GM12865 (cell line): ENCODE measurements at regions not wholly inside any gene's neighbourhood (a gene's known extent, or its start where the extent isn't known, plus 50 kb on each side); places are given as distances from the start of the nearest gene placed in this dataset.

ENCODE experiments used
- DNase-seq: peaks from one replicate; pipeline ENCODE4 v3.0.0; 2010; ENCODE audit warnings: low read depth
- H3K4me3 ChIP-seq: 2 replicates; pipeline ENCODE4 v1.5.1; 2011; ENCODE audit warnings: mild to moderate bottlenecking, low read depth, low read length, control low read depth
- TF ChIP-seq, protein P1 (sequence below): IDR thresholded peaks from 2 replicates; pipeline ENCODE4 v1.5.1; 2011; ENCODE audit warnings: low read length, control low read depth, low read depth, inconsistent platforms; ENCODE audit not compliant: insufficient read depth; ENCODE audit errors: missing control alignments

- no peak for DNase-seq
- no peak overlapping the region for H3K4me3 ChIP-seq
- TF ChIP-seq, protein P1, sequence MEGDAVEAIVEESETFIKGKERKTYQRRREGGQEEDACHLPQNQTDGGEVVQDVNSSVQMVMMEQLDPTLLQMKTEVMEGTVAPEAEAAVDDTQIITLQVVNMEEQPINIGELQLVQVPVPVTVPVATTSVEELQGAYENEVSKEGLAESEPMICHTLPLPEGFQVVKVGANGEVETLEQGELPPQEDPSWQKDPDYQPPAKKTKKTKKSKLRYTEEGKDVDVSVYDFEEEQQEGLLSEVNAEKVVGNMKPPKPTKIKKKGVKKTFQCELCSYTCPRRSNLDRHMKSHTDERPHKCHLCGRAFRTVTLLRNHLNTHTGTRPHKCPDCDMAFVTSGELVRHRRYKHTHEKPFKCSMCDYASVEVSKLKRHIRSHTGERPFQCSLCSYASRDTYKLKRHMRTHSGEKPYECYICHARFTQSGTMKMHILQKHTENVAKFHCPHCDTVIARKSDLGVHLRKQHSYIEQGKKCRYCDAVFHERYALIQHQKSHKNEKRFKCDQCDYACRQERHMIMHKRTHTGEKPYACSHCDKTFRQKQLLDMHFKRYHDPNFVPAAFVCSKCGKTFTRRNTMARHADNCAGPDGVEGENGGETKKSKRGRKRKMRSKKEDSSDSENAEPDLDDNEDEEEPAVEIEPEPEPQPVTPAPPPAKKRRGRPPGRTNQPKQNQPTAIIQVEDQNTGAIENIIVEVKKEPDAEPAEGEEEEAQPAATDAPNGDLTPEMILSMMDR: no peak
Measured at GRCh38 chr2:15800495-15801329, 139.6 kb upstream of the MYCN start.

DNA sequence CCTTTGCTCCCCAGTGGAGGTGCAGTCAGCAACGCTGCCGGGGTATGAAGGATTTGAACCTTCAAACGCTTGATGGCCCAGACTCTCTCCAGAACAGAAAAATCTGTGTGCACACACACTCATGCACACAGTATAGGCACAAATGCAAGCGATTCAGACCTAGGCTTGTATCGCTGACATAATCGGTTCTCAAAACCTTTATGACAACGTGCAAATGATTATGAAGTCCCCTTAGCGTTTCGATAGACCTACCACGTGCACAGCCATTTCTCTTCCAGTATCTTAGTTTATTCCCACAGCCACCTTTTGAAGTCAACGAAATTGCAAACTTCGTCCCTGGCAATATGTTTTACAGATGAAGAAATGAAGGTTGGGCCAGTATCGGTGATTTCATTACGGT is 138.9 kb upstream of the MYCN start:
- DNase-seq: no peak
- TF ChIP-seq, protein P1: no peak
- no peak overlapping the region for H3K4me3 ChIP-seq

GRCh38 chr2:15801904-15802303 is 138.4 kb upstream of the MYCN start:
- DNase-seq: no peak
- TF ChIP-seq, protein P1: no peak
- no peak overlapping the region for H3K4me3 ChIP-seq

DNA sequence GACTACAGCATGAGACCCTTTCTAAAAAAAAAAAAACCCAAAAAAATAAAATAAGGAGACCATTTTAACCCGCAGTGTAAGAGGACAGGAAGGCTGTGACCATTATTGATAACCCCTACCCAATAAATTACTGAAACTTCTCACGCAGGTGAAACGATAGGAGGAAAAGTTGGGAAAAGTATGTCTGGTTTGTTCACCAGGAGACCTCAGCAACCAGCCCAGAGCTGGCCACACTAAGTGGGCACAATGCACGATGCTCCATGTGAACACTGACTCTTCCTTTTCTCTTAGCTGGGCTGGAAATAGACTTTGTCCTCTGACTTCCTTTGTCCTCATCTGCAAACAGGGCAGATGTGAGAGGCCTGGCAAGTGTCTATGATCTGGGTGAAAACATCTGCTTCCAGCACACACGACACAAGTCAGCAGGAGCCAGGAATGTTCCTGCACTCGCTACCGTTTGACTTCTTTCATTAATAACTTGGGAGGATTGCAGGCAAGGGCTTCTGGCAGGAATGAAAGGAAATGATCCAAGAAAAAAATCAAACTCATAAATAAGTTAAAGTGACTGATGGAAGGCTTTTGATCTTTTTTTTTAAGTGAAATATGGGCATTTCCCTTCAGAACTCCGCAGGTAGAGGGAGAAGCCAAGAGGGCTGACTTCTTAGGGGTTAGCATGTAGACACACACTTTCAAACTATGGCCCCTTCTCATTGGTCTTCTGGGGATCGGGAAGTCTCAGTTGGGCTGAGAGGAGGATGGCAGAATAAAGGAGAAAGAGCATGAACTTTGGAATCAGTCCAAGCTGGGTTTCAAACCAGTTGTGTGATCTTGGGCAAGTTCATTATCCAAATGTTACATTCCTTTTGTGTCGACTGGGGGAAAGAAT is 137.4 kb upstream of the MYCN start:
- no peak for DNase-seq
- no peak overlapping the region for H3K4me3 ChIP-seq
- TF ChIP-seq, protein P1: no peak

DNA sequence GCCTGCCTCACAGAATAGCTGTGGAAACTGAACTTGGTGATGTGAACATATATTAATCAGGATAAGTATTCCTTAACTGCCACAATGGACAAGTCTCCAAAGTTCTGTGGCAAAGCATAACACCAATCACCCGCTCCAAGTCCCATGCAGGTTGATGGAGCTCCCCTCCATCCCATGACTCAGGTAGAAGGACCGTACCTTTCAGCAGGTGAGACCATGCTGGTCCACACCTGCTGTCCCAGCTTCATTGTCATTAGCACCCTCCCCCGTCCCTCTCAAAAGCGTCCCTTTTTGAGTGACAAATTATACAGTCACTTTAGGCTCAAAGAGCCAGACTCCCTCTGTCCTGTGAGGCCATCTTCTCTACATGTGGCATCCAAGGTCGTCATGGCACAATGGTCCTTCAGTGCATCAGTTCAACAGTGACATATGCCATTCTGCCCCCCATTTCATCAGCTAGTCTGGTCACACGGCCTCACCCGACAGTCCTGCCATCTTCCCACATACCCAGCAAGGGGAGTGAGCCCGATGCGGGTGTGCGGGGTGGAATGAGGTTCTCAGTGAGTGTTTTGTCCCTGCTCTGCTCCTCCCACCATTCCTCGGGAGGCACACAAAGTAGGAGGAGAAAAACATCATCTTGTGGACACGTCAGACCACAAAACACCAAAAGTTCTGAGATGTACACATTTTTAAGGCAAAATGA is 136.7 kb upstream of the MYCN start:
- no peak overlapping the region for H3K4me3 ChIP-seq
- no peak for DNase-seq
- TF ChIP-seq, protein P1: no peak

DNA sequence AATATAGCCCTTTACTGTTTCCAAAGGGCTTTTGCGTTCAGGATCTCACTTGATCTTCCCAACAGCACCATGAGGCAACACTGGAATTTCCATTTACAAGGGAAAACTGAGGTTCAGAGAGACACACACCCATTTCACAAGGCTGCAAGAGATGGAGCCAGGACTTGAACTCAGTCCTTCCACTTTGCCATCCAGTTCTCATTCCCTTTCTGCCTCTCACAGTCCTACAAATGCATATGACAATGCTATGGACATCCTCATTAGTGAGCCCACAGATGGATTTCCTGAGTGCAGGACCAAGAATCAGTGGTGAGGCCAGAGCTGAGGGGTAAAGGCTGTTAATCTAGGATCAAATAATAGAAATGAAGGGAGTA is 136.1 kb upstream of the MYCN start:
- DNase-seq: no peak
- TF ChIP-seq, protein P1: no peak
- H3K4me3 ChIP-seq: no peak overlapping the region
